GM12872 (cell line): ENCODE measurements at regions not wholly inside any gene's neighbourhood (a gene's known extent, or its start where the extent isn't known, plus 50 kb on each side); places are given as distances from the start of the nearest gene placed in this dataset.

Source experiments
- TF ChIP-seq, protein P1 (sequence below): IDR thresholded peaks from 3 replicates; pipeline ENCODE4 v1.5.1; 2011; ENCODE audit warnings: low read depth, mild to moderate bottlenecking, low read length, moderate library complexity; ENCODE audit not compliant: insufficient read depth

DNA sequence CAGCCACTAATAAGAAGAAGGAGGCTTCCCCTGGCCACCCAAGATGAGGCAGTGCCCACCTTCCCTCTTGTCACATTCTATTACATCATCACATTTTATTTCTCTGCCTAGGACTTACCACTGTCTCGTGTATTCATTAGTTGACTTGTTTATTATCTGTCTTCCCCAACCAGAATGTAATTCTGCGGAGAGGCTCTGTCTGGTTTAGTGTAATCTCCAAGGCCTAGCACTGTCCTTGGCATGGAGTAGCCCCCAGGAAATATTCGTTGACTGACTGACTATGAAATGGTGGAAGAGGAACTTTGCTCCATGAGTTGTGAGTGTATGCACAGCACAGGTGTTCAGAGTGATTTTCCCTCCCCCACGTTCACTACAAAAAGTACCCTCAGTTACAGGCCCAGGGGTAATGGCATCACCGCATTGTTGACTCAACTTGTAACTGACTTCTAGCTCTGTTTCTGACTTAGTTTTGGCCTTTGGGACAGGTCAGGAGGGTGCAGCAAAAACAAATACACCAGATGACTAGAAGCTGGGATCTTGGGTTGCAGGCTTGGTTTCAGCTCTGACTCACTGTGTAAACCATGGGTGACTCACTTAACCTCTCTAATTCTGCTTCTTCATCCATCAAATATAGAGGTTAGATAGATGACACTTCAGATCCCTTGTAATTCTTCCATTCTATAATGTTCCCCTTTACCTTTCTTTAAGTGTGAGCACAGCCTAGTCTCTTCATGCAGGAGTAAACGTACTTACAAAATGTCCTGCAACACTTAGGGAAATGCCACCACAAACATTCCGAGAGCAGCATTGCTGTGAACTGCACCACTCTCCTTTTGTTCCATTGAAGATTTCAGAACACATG, 229.7 kb downstream of the KCNRG start:
- TF ChIP-seq, protein P1, sequence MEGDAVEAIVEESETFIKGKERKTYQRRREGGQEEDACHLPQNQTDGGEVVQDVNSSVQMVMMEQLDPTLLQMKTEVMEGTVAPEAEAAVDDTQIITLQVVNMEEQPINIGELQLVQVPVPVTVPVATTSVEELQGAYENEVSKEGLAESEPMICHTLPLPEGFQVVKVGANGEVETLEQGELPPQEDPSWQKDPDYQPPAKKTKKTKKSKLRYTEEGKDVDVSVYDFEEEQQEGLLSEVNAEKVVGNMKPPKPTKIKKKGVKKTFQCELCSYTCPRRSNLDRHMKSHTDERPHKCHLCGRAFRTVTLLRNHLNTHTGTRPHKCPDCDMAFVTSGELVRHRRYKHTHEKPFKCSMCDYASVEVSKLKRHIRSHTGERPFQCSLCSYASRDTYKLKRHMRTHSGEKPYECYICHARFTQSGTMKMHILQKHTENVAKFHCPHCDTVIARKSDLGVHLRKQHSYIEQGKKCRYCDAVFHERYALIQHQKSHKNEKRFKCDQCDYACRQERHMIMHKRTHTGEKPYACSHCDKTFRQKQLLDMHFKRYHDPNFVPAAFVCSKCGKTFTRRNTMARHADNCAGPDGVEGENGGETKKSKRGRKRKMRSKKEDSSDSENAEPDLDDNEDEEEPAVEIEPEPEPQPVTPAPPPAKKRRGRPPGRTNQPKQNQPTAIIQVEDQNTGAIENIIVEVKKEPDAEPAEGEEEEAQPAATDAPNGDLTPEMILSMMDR = no peak

DNA sequence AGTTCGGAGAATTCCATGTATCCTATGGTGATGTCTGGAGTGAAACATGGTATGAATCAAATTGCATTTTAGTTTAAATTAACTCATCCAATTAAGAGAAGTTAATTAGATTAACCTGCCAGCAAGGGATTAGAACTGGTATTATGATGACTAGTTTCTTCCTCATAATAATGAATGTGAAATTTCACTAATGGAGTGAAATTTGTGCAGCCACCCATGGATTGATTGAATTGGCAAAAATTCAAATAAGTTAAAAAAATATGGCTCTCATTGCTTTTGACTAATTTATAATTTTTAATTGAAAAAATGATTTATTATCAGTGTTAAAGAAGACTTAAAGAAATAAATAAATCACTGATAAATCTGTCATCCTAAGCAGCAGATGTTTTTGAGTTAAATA, 232.0 kb downstream of the KCNRG start:
- TF ChIP-seq, protein P1 = no peak

DNA sequence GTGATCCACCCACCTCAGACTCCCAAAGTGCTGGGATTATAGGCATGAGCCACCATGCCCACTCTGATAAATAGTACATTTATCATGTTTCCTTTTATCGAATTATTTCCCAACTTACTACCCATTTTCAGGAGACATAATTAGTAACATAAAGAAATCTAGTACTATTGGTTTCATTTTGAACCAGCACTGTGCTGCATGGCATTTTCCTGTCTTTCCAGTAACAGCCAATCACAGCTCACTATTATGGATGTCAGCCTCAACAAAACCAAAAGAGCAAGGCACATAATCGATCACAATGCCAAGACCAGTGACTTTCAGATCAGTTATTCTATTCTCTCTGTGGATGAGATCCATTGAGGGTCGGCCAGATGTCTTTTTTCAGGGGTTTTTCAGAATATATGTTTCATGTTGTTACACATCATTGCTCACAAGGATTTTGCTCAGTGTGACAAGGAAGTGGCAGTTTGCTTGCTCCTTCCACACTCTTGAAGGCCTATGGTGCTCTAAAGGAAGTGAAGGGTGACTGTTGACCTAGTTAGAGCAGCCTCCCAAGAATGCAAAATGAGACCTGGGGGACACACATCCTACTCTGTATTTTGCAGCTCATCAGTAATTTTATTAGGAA, 233.4 kb downstream of the KCNRG start:
- TF ChIP-seq, protein P1 = no peak

DNA sequence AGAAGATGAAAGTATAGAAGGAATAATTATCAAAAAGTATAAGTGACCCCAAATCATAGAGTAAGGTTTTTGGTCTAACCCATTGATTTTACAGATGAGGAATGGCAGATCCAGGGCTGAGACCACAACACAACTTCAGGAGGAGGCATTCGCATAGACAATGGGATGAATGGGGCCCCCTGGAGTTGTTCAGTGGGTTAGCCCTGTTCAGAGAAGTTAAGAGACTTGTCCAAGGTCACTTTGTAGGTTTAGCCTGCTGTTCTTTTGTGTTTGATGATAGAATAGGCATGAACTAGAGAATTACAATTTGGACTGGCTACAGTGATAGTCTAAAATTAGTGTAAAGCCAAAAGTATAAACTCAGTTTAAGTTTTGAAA, 233.9 kb downstream of the KCNRG start:
- TF ChIP-seq, protein P1 = no peak

DNA sequence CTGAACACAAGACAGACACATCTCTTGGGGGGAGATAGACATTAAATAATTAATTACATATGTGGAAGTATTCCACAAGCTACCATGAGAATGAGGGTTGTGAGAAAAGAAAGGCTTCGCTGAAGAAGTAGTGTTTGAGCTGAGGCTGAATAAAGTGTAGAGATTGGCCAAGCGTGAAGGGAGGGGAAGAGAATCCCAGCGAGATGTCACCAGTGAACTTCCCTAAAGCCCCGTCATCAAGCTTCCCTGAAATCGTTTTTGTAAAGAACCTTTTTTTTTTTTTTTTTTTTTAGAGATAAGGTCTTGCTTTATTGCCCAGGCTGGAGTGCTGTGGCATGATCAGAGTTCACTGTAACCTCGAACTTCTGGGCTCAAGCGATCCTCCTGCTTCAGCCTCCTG, 235.2 kb downstream of the KCNRG start:
- TF ChIP-seq, protein P1 = no peak

DNA sequence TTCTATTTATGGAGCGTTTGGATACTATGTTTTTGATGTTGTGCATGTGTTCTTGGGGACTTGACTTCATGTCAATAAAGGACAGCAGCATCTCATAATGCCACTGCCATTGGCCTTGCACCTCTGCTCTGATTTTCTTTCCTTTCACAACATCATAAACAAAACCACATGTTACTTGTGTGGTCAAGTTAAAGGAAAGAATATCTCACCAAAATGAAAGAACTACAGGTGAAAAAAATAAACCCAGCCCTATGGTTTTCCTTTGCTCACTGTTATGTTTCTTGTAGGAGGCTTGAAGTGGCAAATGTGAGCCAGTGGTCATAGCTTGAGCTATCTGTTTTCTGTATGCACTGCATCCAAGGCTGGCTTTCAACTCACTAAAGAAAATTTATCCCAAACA, 240.4 kb downstream of the KCNRG start:
- TF ChIP-seq, protein P1 = no peak

DNA sequence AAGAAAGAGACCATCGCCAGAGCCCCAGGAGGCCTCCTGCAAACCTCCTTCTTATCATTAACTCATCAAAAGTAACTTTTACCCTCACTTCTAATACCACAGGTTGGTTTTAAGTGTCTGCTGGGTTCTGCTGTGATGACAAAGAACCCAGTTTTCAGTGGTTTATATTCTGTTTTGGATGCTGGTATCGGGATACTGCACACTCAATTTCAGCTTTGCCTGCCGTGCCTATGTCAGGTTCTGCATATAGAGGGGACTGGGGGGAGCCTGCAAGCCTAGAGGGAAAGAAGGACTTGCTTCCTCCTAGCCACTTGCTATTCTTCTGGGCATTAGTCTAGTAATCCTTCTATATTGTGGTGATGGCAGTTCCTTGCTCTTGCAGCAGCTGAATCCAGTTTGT, 242.4 kb downstream of the KCNRG start:
- TF ChIP-seq, protein P1 = no peak
